Ishikawa (cell line): ENCODE measurements at regions not wholly inside any gene's neighbourhood (a gene's known extent, or its start where the extent isn't known, plus 50 kb on each side); places are given as distances from the start of the nearest gene placed in this dataset.

Source experiments
- CREB1 ChIP-seq: IDR thresholded peaks from 2 replicates; pipeline ENCODE4 v1.6.1; 2012; ENCODE audit warnings: low read depth
- EP300 ChIP-seq: IDR thresholded peaks from 2 replicates; pipeline ENCODE4 v1.6.1; 2012; ENCODE audit warnings: borderline replicate concordance
- NFIC ChIP-seq: IDR thresholded peaks from 2 replicates; pipeline ENCODE4 v1.6.1; 2012
- RAD21 ChIP-seq: IDR thresholded peaks from 2 replicates; pipeline ENCODE4 v1.6.1; 2012; ENCODE audit warnings: low read depth
- TAF1 ChIP-seq: IDR thresholded peaks from 2 replicates; pipeline ENCODE4 v1.6.1; 2012; ENCODE audit warnings: low read depth, mild to moderate bottlenecking
- YY1 ChIP-seq: IDR thresholded peaks from 2 replicates; pipeline ENCODE4 v1.6.1; 2012; ENCODE audit warnings: low read depth

DNA sequence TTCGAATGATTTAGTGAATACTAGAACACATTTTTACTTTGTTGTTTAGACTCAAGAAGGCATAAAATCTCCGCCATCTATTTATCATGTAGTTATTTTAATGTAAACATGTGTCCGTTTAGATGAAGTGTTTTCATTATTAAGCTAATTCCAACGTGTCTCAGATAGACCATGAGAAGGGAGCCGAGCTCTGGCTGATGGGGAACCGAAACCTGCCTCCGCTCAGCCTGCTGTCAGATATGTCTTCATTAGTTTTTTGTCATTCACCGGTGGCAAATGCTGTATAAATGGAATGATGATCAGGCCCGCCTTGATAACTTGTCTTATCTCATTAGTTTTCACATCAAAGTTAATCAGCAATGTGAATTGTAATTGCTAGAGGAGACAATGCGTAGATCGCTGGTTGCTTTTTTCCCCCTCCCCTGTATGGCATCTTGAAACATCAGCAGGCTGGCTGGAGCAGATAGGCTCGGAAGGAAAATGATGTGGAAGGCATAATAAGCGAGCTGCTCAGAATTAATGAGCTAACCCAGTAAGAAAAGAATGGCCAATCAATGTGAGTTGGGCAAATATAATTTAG is 136.4 kb downstream of the LINC00237 start:
- no peak for TF ChIP-seq EP300
- TF ChIP-seq YY1 = no peak
- no peak for TF ChIP-seq TAF1
- TF ChIP-seq CREB1 = no peak
- TF ChIP-seq RAD21 = no peak
- TF ChIP-seq NFIC = no peak
